ENCODE measurements at regions not wholly inside any gene's neighbourhood (a gene's known extent, or its start where the extent isn't known, plus 50 kb on each side); places are given as distances from the start of the nearest gene placed in this dataset.

- no peak for DNase-seq (ENCODE audit: extremely low read depth, insufficient read length)
- TF ChIP-seq CTCF (IDR thresholded peaks at IDR 0.05; ENCODE audit: insufficient read depth, low read length, poor library complexity, severe bottlenecking): no peak
- no peaks in the 10 kb centered on the region for H3K36me3 ChIP-seq (ENCODE audit: control insufficient read depth, insufficient read depth, low read length)
- H3K4me3 ChIP-seq (replicated peaks; ENCODE audit: low read depth, low read length): no peak overlapping the region
- no peaks in the 10 kb centered on the region; the same call in 1 of the 2 replicates for H3K27me3 ChIP-seq (replicated peaks; ENCODE audit: control insufficient read depth, insufficient read depth, low read length)
Observed at GRCh38 chr15:60219866-60220265, 177.9 kb downstream of the ANXA2 start.

DNA sequence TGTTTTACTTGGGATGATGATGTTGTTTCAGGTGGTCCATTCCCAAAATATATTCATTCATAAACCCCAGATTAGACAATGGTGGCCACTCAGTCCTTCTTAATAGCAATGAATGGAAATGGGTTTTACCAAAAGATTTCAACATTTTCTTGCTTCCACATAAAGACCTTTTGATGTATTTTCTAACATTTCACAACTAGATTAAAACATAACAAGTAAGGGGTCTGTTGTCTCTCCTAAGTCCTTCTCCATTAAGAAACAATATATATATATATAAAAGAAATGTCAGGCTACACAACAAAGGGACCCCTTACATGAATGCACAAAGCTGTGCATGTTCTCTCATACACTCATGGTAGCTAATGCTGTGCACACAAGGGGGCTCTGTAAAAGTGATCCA is 176.4 kb downstream of the ANXA2 start:
- Histone ChIP-seq H3K4me3 (replicated peaks; ENCODE audit: low read depth, low read length) (no peak overlapping the region), H3K36me3 (ENCODE audit: control insufficient read depth, insufficient read depth, low read length) (no peaks in the 10 kb centered on the region), H3K27me3 (replicated peaks; ENCODE audit: control insufficient read depth, insufficient read depth, low read length) (no peaks in the 10 kb centered on the region; the same call in 1 of the 2 replicates)
- TF ChIP-seq CTCF (IDR thresholded peaks at IDR 0.05; ENCODE audit: insufficient read depth, low read length, poor library complexity, severe bottlenecking): no peak
- no peak for DNase-seq (ENCODE audit: extremely low read depth, insufficient read length)

- Histone ChIP-seq H3K36me3 (ENCODE audit: control insufficient read depth, insufficient read depth, low read length) (no peaks in the 10 kb centered on the region), H3K27me3 (replicated peaks; ENCODE audit: control insufficient read depth, insufficient read depth, low read length) (no peaks in the 10 kb centered on the region), H3K4me3 (replicated peaks; ENCODE audit: low read depth, low read length) (no peak overlapping the region)
- DNase-seq (ENCODE audit: extremely low read depth, insufficient read length): no peak
- TF ChIP-seq CTCF (IDR thresholded peaks at IDR 0.05; ENCODE audit: insufficient read depth, low read length, poor library complexity, severe bottlenecking): no peak
Observed at GRCh38 chr15:60222404-60222803, 175.4 kb downstream of the ANXA2 start.

DNA sequence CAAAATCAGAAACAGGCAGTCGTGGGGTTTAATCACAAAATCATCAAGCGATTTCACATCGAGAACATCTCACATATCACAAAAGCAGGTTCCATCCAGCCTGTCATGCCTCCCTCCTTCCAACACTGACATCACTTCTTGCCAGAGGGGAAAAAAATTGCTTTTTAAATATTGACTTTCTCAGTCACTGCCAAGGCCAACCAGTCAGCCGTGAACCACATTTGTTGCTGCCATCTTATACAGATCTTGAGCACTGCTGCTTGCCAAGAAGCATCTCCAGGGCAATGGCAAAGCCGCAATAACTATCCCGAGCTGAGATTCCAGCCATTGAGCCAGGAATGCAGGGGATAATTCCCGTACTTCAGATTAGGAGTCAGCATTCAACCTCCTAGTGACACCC is 174.6 kb downstream of the ANXA2 start:
- Histone ChIP-seq H3K27me3 (replicated peaks; ENCODE audit: control insufficient read depth, insufficient read depth, low read length) (no peaks in the 10 kb centered on the region), H3K36me3 (ENCODE audit: control insufficient read depth, insufficient read depth, low read length) (no peaks in the 10 kb centered on the region), H3K4me3 (replicated peaks; ENCODE audit: low read depth, low read length) (no peak overlapping the region)
- no peak for TF ChIP-seq CTCF (IDR thresholded peaks at IDR 0.05; ENCODE audit: insufficient read depth, low read length, poor library complexity, severe bottlenecking)
- DNase-seq (ENCODE audit: extremely low read depth, insufficient read length): no peak

GRCh38 chr15:60226924-60227323 is 170.9 kb downstream of the ANXA2 start:
- TF ChIP-seq CTCF (IDR thresholded peaks at IDR 0.05; ENCODE audit: insufficient read depth, low read length, poor library complexity, severe bottlenecking): no peak
- Histone ChIP-seq H3K36me3 (ENCODE audit: control insufficient read depth, insufficient read depth, low read length) (no peaks in the 10 kb centered on the region), H3K4me3 (replicated peaks; ENCODE audit: low read depth, low read length) (no peak overlapping the region), H3K27me3 (replicated peaks; ENCODE audit: control insufficient read depth, insufficient read depth, low read length) (no peaks in the 10 kb centered on the region)
- no peak for DNase-seq (ENCODE audit: extremely low read depth, insufficient read length)

- no peak for DNase-seq (ENCODE audit: extremely low read depth, insufficient read length)
- no peaks in the 10 kb centered on the region for H3K27me3 ChIP-seq (replicated peaks; ENCODE audit: control insufficient read depth, insufficient read depth, low read length)
- no peak overlapping the region for H3K4me3 ChIP-seq (replicated peaks; ENCODE audit: low read depth, low read length)
- TF ChIP-seq CTCF (IDR thresholded peaks at IDR 0.05; ENCODE audit: insufficient read depth, low read length, poor library complexity, severe bottlenecking): no peak
- no peaks in the 10 kb centered on the region for H3K36me3 ChIP-seq (ENCODE audit: control insufficient read depth, insufficient read depth, low read length)
Observed at GRCh38 chr15:60228101-60228500, 169.7 kb downstream of the ANXA2 start.

All from GM06990 (cell line).